GM20000 (cell line): ENCODE measurements at regions not wholly inside any gene's neighbourhood (a gene's known extent, or its start where the extent isn't known, plus 50 kb on each side); places are given as distances from the start of the nearest gene placed in this dataset.

Experiments used
- DNase-seq: peaks from one replicate; pipeline ENCODE4 v3.0.0; 2012; ENCODE audit warnings: low spot score
- TF ChIP-seq, protein P1 (sequence below): IDR thresholded peaks from 2 replicates; pipeline ENCODE4 v1.5.1; 2012; ENCODE audit warnings: mild to moderate bottlenecking, control low read depth; ENCODE audit errors: extremely low read depth, missing control alignments

DNA sequence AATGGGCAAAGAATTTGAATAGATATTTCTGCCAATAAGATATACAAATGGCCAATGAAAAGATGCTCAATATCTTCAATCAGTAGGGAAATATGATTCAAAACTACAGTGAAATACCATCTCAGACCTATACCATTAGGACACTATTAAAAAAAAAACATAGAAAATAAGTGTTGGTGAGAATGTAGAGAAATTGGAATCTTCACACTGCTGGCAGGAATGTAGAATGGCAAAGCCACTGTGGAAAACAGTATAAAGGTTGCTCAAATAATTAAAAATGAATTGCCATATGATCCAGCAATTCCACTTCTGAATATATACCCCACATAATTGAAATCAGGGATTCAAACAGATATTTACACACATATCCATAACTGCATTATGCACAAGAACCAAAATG lies 88.1 kb upstream of the STARD13 start:
- no peak for DNase-seq

DNA sequence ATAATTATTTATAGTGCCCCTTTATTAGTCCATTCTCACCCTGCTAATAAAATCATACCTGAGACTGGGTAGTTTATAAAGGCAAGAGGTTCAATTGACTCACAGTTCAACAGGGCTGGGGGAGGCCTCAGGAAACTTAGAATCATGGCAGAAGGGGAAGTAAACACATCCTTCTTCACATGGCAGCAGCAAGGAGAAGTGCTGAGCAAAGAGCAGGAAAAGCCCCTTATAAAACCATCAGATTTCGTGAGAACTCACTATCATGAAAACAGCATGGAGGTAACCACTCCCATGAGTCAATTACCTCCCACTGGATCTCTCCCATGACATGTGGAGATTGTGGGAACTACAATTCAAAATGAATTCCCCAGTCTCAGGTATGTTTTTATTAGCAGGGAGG lies 89.9 kb upstream of the STARD13 start:
- DNase-seq = no peak
- TF ChIP-seq, protein P1, sequence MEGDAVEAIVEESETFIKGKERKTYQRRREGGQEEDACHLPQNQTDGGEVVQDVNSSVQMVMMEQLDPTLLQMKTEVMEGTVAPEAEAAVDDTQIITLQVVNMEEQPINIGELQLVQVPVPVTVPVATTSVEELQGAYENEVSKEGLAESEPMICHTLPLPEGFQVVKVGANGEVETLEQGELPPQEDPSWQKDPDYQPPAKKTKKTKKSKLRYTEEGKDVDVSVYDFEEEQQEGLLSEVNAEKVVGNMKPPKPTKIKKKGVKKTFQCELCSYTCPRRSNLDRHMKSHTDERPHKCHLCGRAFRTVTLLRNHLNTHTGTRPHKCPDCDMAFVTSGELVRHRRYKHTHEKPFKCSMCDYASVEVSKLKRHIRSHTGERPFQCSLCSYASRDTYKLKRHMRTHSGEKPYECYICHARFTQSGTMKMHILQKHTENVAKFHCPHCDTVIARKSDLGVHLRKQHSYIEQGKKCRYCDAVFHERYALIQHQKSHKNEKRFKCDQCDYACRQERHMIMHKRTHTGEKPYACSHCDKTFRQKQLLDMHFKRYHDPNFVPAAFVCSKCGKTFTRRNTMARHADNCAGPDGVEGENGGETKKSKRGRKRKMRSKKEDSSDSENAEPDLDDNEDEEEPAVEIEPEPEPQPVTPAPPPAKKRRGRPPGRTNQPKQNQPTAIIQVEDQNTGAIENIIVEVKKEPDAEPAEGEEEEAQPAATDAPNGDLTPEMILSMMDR = no peak

More for the DNA sequence above, 88.1 kb upstream of the STARD13 start:
- TF ChIP-seq, protein P1 = no peak

DNA sequence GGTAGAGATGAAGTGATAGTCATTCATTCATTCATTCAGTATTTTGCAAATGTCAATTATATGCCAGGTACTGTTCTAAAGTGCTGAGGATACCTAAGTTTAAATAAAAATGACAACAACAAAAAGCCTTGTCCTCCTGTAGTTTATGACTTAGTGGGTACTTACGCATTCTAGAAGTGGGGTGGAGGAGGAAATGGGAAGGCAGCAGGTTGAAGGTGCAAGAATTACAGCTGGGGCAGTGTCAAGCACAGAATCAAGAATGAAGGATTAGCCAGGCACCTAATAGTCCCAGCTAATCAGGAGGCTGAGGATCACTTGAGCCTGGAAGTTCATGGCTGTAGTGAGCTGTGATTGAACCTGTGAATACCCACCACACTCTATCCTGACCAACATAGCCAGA lies 90.7 kb upstream of the STARD13 start:
- TF ChIP-seq, protein P1 = no peak
- DNase-seq = no peak

DNA sequence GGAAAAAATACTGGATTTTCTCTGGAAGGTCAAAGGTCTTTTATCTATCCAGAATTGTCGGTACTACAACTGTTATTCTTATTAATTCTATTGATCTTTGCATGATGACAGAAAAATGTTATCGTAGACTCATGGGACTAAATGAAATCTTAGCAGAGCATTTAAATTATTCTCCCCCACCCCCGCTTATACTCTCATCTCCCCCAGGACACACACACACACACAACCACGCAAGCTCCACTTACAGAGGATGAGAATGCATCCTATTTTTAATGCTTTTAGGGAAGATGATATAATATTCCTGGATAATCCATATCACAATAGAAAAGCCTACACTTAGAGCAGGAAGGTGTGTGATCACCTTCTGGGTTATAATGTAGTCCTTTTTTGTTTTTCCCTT lies 91.9 kb upstream of the STARD13 start:
- TF ChIP-seq, protein P1 = no peak
- no peak for DNase-seq

DNA sequence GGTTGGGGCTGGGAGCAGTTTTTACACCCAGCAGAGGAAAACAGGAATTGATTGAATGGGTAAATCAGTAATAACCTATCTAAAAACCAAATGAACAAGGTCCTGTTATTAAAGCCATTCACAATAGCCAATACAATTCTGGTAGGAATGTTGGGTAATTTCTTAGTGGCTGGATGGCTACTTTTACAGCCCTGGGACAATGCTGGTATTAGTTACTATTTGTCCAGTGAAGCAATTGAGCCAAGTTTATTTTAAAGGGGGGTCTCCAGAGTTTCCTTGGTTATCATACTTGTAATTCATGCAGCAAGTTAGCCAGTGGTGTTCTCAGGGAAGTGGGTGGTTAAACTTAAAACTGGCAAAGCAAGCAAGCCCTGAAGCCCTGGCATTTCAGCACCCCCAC lies 92.3 kb upstream of the STARD13 start:
- TF ChIP-seq, protein P1 = no peak
- DNase-seq = no peak

DNA sequence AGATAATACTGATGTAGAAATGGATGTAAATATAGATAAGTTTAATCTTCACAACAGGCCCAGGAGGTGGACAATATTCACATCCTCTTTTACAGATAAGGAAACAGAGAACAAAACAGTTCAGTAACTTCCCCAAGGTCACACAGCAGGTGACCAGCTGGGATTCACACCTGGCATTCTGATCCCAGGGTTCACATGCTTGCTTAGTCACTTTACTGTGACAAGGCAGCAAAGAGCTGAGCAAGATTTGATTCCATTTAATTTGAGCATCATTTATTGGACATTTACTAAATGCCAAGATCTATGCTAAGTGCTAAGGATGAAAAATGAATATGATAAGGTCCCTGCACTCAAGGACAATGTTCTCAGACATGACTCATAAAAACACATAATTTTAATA lies 94.1 kb upstream of the STARD13 start:
- DNase-seq = no peak
- TF ChIP-seq, protein P1 = no peak

DNA sequence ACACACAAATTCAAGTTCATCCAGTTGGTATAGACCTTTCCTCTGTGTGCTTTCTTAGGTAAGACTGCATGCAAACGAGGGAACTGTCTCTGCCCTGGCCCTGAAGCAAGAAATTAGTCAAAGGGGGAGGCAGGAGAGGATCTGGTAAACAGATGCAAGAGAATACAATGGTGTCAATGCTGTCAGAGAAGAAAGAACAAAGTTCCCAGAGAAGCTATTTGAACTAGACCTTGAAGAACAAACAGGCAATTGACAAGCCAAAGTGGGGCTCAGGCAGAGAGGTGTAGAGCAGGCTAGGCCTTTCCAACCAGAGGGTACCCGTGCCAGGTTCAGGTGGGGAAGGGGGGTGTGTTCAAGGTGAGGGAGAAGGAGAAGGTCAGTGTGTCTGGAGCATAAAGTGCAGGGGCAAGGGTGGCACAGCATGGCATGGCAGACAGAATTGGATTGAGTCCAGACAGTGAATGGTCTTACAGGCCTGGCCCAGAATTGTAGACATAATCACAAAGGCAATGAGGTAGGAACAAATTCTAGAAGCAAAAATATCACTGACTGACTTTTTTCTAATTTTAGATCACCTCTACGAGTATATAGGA lies 95.0 kb upstream of the STARD13 start:
- no peak for DNase-seq
- TF ChIP-seq, protein P1 = no peak

DNA sequence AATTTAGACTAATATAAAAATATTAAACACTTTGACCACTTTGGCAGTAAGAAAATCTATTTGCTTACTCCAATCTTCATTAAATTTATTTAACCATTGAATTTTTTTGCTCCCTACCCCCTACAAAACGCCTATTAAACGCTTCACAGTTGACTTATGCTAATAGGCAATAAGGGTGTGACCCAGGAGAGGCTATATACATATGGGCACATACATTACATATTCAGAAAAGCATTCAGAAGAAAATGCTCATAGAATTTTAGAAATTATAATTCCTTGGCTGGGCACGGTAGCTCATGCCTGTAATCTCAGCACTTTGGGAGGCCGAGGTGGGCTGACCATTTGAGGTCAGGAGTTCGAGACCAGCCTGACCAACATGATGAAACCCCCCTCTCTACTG lies 95.6 kb upstream of the STARD13 start:
- no peak for DNase-seq
- TF ChIP-seq, protein P1 = no peak
